IPS DF 6.9 (cell line): ENCODE measurements at regions not wholly inside any gene's neighbourhood (a gene's known extent, or its start where the extent isn't known, plus 50 kb on each side); places are given as distances from the start of the nearest gene placed in this dataset.
"Not testable (repeated sequence)": the region's sequence is repeated elsewhere in the genome, so short reads cannot be mapped to it uniquely, and the experiment has no call there.

Source experiments
- DNase-seq: peaks from one replicate; pipeline ENCODE4 v3.0.0-alpha.2; 2013; ENCODE audit warnings: low read depth, low spot score
- H3K27ac ChIP-seq: one replicate; pipeline ENCODE4 v1.5.1; 2013; ENCODE audit warnings: low read length, control low read depth
- H3K27me3 ChIP-seq: 2 replicates; pipeline ENCODE4 v1.6.1; 2013; ENCODE audit warnings: mild to moderate bottlenecking, low read length; ENCODE audit not compliant: control insufficient read depth, insufficient read depth
- H3K36me3 ChIP-seq: 2 replicates; pipeline ENCODE4 v1.6.1; 2013; ENCODE audit warnings: low read length; ENCODE audit not compliant: control insufficient read depth, insufficient read depth
- H3K4me1 ChIP-seq: 2 replicates; pipeline ENCODE4 v1.6.1; 2013; ENCODE audit warnings: low read length; ENCODE audit not compliant: control insufficient read depth, insufficient read depth
- H3K4me3 ChIP-seq: 2 replicates; pipeline ENCODE4 v1.5.1; 2013; ENCODE audit warnings: mild to moderate bottlenecking, low read length
- H3K9me3 ChIP-seq: 2 replicates; pipeline ENCODE4 v1.6.1; 2013; ENCODE audit warnings: low read length, inconsistent platforms; ENCODE audit not compliant: control insufficient read depth, insufficient read depth
- WGBS: extraction: QIAGEN DNeasy Blood & Tissue Kit; methylation state at CpG from one replicate; pipeline ENCODE4 v1.1.7; 2013; ENCODE audit warnings: mixed read lengths, missing lambda C conversion rate; ENCODE audit not compliant: insufficient read length, insufficient coverage; 5-methylcytosine and 5-hydroxymethylcytosine counted together

DNA sequence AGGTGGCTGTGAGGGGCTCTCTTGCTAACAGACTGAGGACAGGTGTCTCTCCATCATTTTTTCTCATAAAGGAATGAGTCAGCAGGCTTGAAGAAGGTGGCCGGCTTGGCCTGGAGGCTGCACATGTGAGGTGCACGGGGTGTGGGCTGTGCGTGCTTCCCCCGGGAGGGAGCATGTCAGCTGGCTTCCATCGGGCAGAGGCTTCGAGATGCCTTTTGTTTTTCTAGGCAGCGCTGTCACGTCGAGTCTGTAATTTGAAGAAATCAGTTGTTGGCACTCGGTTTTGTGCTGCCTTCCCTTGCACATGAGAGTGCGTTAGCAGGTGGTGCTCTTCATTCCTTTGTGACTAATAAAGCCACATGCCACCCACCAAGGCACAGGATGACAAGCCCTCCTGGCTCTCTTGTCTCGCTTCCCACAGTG, 89.7 kb downstream of the NPIPB11 start:
- H3K9me3 ChIP-seq, result no peaks in the 10 kb centered on the region
- no peaks in the 10 kb centered on the region for H3K4me1 ChIP-seq
- no CpG with 5 or more reads among the region's 12 CpGs for WGBS
- H3K27ac ChIP-seq, result no peak overlapping the region
- H3K4me3 ChIP-seq, result no peak overlapping the region
- no peaks in the 10 kb centered on the region for H3K27me3 ChIP-seq
- H3K36me3 ChIP-seq, result no peaks in the 10 kb centered on the region
- no peak for DNase-seq

GRCh38 chr16:29315916-29316517, 90.5 kb downstream of the NPIPB11 start:
- WGBS, result no CpG with 5 or more reads among the region's 12 CpGs
- no peak overlapping the region for H3K27ac ChIP-seq
- H3K27me3 ChIP-seq, result no peaks in the 10 kb centered on the region
- H3K36me3 ChIP-seq, result no peaks in the 10 kb centered on the region
- no peaks in the 10 kb centered on the region for H3K9me3 ChIP-seq
- H3K4me1 ChIP-seq, result no peaks in the 10 kb centered on the region
- no peak overlapping the region for H3K4me3 ChIP-seq
- peak; percentile 11 for DNase-seq

- Histone ChIP-seq H3K27ac (no peak overlapping the region), H3K4me1 (no peaks in the 10 kb centered on the region), H3K36me3 (no peaks in the 10 kb centered on the region), H3K4me3 (no peak overlapping the region), H3K27me3 (no peaks in the 10 kb centered on the region), H3K9me3 (no peaks in the 10 kb centered on the region)
- no peak for DNase-seq
- no CpG with 5 or more reads among the region's 5 CpGs for WGBS
Observed at GRCh38 chr16:29315046-29315445, 91.5 kb downstream of the NPIPB11 start.

DNA sequence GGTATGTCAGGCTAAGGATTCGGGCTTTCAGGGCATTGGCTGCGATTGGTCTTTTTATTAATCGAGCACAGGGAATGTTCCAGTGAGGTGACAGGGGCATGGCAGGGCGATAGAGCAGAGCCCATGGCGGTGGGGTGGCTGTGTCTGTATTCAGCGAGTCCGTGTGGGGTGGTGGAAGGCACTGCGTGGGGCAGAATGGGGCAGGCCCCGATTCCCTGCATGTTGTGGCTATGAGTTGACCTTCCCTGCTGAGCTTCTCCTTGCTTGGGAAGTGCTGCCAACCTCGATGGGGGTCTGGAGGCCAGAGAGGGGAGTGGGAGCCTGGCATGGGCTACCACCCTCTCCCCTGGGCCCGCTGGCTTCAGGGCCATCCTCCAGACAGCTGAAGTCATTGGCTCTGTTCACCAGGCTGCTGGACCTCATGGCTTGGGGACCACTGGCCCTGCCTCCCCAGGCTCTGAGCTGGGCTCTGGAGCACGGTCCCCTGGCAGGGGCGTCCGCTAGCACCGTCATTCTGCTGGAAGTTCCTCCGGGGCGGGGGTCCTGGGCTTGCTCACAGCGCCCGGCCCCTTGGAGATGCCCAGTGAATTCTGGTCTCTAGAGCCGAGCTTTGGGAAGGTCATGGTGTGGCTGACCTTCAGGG, 92.1 kb downstream of the NPIPB11 start:
- H3K9me3 ChIP-seq, result no peaks in the 10 kb centered on the region
- H3K27ac ChIP-seq, result no peak overlapping the region
- H3K4me3 ChIP-seq, result no peak overlapping the region
- WGBS, result no CpG with 5 or more reads among the region's 20 CpGs
- no peaks in the 10 kb centered on the region for H3K4me1 ChIP-seq
- H3K36me3 ChIP-seq, result no peaks in the 10 kb centered on the region
- H3K27me3 ChIP-seq, result no peaks in the 10 kb centered on the region
- no peak for DNase-seq

DNA sequence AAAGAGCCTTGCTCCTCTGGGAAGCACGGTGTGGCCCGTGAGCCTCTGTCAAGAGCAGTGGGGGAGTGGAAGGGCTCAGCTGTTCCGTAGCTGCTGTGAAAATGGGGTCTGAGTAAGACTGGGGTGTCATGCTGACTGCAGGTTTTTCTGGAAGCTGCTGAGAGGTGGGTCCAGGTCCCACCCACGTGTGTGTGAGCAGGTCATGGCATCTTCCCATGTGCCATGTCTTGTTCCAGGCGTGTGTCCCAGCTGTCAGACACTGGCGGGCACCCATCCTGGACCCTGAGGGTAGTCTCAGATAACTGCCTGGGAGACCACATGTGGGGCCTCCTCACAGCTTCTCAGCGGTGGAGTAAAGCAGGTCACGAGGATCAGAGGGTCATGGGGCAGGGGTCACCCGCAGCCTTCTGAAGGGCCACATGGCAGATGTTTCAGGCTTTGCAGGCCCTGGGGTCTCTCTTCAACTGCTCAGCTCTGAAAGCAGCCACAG, 92.9 kb downstream of the NPIPB11 start:
- no peak for DNase-seq
- Histone ChIP-seq H3K4me1 (no peaks in the 10 kb centered on the region), H3K4me3 (no peak overlapping the region), H3K27ac (no peak overlapping the region), H3K36me3 (no peaks in the 10 kb centered on the region), H3K27me3 (no peaks in the 10 kb centered on the region), H3K9me3 (no peaks in the 10 kb centered on the region)
- whole genome bisulfite sequencing, result no CpG with 5 or more reads among the region's 9 CpGs

DNA sequence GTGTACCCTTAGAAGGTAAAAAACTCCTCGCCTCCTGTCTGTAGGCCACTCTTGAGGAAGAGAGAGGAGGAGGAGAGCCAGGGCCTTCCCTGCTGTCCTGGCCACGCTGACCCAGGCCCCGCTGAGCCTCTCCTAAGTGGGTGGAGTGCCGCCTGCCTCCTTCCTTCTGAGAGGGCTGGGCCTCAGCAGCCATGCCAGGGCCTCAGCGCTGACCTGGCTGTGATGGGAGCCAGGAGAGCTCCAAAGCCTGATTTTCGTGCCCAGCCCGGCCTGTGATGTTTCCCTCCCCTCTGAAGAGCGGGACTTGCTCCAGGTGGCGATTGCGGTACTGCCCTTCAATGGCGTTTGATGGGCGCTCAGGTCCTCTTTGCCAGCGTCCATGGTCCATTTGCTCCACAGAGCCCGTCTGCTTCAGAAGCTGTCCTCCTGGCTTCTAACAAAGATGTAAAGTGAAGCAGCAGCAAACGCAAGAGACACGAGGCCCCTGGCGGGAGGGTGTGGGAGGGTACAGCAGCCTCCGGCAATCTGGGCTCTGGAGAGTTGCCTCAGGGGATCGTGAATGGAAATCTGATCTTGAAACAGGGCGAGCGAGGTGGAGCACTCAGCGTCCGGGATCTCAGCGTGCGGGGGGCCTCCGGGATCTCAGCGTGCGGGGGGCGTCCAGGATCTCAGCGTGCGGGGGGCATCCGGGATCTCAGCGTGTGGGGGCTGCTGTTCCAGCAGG, 93.5 kb downstream of the NPIPB11 start:
- H3K27me3 ChIP-seq, result no peaks in the 10 kb centered on the region
- no peak overlapping the region for H3K27ac ChIP-seq
- DNase-seq, result no peak
- no peaks in the 10 kb centered on the region for H3K9me3 ChIP-seq
- H3K4me1 ChIP-seq, result no peaks in the 10 kb centered on the region
- WGBS, result no CpG with 5 or more reads among the region's 33 CpGs
- H3K36me3 ChIP-seq, result no peaks in the 10 kb centered on the region
- H3K4me3 ChIP-seq, result no peak overlapping the region

DNA sequence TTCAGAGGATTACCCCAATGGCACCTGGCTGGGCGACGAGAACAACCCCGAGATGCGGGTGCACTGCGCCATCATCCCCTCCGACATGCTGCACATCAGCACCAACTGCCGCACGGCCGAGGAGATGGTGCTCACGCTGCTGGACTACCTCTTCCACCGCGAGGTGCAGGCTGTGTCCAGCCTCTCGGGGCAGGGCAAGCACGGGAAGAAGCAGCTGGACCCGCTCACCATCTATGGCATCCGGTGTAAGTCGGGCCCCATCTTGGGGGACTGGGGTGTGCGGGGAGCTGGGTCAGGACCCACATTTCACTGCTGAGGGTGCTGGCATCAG, 94.2 kb downstream of the NPIPB11 start:
- not testable (repeated sequence) for H3K27me3 ChIP-seq, H3K36me3 ChIP-seq
- WGBS, result no CpG with 5 or more reads among the region's 18 CpGs

GRCh38 chr16:29311461-29312344, 94.8 kb downstream of the NPIPB11 start:
- Histone ChIP-seq H3K27ac (no peak overlapping the region), H3K9me3 (no peaks in the 10 kb centered on the region), H3K4me1 (no peaks in the 10 kb centered on the region), H3K27me3 (no peaks in the 10 kb centered on the region), H3K36me3 (no peaks in the 10 kb centered on the region), H3K4me3 (no peak overlapping the region)
- DNase-seq, result no peak
- WGBS, result no CpG with 5 or more reads among the region's 20 CpGs

More for the DNA sequence above, 94.2 kb downstream of the NPIPB11 start:
- H3K9me3 ChIP-seq, H3K4me3 ChIP-seq, H3K27ac ChIP-seq, DNase-seq, H3K4me1 ChIP-seq: not testable (repeated sequence)

DNA sequence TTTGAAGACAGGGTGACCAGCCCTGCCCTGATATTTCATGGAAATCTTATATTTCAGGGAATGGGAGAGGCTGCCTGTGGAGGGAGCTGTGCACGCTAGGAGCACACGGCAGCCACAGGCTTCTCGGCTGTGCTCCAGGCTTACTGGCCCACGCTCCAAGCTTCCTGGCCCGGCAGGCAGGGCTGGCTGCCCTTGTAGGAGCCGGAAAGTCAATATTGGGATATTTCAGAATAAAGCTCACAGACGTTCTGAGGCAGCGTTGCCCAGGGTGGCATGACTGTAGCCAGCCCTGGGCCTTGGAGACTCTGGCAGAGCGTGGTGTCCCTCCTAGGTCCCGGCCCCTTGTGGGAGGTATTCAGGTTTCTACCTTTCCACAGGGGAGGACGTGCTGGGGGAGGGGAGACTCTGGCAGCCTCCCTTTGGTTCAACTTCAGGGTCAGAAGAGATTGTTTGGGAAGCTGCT, 95.6 kb downstream of the NPIPB11 start:
- Histone ChIP-seq H3K36me3 (no peaks in the 10 kb centered on the region), H3K4me3 (no peak overlapping the region), H3K27ac (no peak overlapping the region), H3K9me3 (no peaks in the 10 kb centered on the region), H3K27me3 (no peaks in the 10 kb centered on the region), H3K4me1 (no peaks in the 10 kb centered on the region)
- DNase-seq, result no peak
- no CpG with 5 or more reads among the region's 11 CpGs for WGBS

GRCh38 chr16:29310243-29310642, 96.3 kb downstream of the NPIPB11 start:
- H3K27me3 ChIP-seq, H3K36me3 ChIP-seq, DNase-seq, H3K9me3 ChIP-seq, H3K4me3 ChIP-seq, H3K4me1 ChIP-seq, H3K27ac ChIP-seq: not testable (repeated sequence)
- WGBS, result no CpG with 5 or more reads among the region's 9 CpGs
